HG03521 (cell line): ENCODE measurements at regions not wholly inside any gene's neighbourhood (a gene's known extent, or its start where the extent isn't known, plus 50 kb on each side); places are given as distances from the start of the nearest gene placed in this dataset.

Experiments
- ATAC-seq: cut with Tn5 transposase; IDR thresholded peaks from one replicate; pipeline ENCODE4 v1.9.1; 2021; ENCODE audit warnings: mild to moderate bottlenecking, moderate library complexity; ENCODE audit not compliant: unreplicated experiment

DNA sequence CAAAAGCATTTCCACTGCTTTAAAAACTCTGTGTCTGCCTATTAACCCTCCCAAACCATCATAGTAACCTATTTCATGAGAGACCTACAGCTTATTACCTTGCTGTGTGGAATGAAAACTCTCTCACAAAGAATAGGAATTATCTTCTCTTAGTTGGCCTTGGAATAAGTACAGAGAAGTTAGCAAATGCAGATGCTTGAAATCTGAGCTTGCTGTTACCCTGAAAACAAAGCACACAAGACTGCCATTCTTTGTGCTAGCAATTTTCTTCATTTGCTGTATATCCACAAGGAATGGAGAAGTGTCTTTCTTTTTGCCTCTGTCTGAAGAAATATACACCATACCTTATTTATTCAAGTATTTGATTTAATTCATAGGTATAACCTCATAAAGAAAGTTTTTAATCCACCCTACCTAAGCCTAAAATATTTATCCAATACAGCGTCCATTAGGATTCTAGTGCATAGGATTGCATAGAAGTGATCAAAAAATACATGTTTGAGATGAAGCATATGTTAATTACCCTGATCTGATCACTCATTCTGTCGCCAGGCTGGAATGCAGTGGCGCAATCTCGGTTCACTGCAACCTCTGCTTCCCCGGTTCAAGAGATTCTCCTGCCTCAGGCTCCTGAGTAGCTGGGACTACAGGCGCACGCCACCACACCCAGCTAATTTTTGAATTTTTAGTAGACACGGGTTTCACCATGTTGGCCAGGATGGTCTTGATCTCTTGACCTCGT, 451.1 kb downstream of the LTN1 start:
- ATAC-seq = no peak

DNA sequence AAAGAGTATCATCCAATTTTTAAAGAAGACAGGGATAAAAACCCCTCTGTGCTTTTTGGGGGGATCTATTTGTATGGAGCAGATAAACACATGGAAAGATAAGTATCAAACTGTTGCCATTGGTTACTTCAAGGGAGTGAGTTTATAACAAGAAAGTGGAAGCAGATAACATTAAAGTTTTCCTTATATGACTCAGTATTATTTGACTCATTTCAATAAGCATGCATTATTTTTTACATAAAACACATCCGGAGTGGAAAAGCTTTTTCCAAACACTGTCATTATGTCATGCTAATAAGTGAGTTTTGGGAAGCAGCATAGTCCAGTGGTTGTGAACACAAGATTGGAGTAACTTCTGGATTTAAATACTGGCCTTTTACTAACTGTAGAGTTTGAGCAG, 452.2 kb downstream of the LTN1 start:
- ATAC-seq = no peak

DNA sequence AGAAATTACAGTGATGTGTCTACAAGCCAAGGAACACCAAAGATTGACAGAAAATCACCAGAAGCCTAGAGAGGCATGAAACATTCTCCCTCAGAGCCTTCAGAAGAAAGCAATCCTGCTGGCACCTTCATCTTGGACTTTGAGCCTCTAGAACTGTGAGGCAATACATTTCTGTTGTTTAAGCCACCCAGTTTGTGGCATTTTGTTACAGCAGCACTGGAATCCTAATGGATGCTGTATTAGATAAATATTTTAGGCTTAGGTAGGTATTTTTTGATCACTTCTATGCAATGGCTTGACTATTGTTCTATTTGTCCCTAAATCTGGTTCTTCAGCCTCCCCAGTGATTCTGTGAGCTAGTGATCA, 453.1 kb downstream of the LTN1 start:
- ATAC-seq = no peak

DNA sequence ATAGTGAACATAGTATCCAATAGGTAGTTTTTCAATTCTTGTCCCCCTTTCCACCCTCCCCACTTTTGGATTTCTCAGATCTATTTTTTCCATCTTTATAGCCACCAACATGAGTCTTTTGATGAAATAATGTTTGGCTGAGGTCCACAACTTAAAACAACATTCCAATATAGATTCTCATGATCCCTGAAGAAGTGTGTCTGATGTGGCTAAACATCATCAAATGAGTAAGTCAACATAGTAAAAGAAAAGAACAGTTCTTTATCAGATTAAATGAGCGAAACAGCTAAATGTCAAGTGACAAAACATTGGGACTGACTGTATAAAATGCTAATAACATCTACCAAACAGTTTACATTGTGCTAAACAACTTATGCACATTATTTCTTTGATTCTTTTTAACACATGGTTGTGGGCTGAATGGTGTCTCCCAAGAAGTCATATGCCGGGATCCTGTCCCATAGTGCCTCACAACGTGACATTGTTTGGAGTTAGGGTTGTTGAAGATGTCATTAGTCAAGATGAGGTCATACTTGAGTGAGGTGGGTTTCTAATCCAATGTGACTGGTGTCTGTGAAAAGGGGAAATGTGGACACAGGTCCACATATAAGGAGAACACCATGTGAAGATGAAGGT, 453.6 kb downstream of the LTN1 start:
- no peak for ATAC-seq

DNA sequence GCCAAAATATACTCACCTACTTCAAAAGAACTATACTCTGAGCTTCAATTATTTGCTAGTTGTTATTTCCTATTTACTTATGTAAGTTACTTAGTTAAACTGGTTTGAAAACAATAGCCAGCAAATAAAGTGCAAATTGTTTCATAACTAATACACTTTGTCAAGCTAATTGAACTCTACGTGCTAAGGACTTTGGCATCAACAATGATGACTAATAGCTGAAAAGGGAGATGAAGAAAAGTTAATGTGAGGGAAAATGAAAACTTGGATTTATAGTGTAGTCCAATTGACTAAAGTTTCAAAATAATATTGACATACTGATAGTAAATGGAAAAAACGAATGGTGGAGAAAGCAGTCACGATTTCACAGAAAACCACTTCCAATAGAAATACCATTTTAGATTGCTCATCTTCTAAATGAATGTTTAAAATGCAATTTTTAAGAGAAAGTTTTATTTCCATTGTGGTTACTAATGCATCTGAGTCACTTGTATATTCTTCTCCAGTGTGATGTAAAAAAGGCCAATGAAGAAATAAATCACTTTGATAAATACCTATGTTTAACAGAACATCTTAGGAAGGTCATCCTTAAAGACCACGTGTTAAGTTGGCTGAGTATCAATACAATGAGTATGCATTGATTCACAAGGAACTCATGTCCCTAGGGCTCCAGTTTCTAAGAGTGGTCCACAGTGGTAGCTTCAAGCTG, 455.2 kb downstream of the LTN1 start:
- ATAC-seq = no peak

DNA sequence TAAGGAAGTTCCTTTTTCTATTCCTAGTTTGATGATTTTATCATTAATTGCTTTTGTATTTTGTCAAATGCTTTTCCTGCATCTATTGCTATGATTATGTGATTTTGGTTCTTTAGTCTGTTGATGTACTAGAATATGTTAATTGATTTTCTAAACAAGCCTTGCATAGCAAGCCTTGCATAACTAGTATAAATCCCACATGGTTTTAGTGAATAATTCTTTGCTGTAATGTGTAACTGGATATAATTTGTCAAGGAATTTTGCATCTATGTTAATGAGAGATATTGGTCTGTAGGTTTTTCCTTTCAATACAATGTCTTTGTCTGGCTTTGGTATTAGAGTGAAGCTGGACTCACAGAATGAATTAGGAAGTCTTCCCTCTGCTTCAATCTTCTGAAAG, 460.2 kb downstream of the LTN1 start:
- no peak for ATAC-seq

DNA sequence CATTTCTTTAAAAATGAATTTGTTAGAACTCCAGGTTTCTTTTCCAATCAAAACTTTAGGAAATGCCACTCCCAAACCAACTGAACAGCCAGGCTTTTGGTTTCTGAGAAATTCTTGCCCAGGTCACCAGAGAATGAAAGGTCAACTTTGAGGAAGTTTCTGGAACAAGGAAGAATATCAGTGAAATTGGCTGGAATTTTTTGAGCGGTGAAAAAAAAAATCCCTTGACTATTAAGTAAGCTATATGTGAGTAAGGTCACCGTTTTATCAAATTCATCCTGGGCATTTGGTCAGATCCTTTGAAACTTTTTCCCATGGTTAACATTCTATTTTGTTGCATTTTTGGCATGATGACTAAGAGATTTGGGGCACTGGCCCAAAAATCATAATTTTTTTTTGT, 469.3 kb downstream of the LTN1 start:
- ATAC-seq = no peak

DNA sequence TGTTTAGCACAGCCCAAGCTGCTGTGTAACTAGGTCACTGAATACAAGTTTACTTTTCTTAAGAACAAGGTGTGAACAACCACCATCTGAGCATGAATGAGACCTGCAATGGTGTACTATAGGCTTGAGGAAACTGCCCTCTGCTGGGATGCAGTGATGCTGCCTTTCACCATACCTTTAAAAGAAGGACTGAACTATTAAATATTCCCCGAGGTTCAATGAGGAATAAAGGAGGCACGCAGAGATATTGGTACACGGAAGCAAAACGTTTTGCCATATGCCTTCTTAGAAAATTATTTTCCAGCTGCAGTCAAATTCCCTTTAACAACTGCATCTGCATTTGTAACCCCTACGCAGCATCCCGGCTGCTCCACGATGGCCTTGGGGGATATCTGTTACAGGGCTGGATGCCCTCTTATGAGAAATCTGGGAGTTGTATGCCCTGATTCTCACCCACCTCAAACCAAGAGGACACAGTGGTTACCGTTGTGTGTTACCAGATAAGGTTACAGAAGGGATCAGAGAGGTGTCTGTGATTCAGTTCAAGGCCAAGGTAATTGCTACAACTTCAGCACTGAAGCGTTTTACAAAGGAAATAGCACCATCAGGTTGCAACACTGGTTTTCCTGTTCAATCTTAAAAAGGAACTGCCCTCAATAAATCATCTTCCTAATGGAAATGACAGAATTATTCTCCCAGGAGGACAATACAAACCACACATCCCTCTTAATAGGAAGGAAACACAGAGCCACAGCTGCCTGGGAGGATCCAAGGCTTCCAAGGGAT, 470.5 kb downstream of the LTN1 start:
- no peak for ATAC-seq

DNA sequence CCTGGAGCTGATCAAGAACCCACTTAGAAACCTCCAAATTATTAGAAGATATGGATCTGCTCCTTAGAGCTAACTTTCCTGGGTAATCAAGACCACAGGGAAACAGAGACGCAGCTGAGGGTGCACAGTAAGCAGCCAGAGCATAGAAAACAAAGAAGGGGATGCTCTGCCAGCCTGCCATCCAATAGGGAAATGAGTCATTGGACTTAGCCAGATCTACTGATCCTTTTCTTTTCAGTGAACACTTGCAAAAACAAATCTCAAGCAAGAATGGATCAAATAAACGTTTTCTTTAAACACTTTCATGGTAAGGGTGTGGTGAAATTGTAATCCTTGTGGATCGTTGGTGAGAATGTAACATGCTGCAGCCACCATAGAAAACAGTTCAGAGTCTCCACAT, 474.0 kb downstream of the LTN1 start:
- no peak for ATAC-seq

DNA sequence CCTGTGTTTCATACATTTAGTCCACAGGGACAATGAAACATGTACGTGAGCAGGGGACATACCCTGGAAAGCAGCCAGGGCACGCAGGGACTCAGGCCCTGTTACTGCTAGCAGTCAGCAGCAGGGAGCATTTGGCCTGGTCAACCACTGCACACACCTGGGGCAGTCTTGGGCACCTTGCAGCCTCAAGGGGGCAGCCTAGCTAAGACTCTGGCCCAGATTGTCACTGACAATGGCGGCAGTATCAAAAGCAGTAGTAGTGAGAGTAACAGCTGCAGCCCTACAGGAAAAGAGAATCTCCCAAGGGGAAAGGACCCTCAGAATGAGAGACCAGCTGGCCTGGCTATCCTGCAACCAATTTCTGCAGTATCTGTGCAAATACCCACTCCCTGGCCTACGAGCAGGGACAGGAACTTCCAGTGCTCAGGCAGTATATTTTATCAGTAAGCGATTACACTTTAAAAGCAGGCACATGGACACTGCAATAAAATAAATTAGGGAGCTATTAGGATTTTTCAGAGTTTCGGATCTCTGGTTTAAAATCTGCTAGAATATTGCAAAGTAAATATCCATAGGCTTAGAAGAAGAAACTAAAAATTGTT, 475.6 kb downstream of the LTN1 start:
- peak; percentile 88 for ATAC-seq

DNA sequence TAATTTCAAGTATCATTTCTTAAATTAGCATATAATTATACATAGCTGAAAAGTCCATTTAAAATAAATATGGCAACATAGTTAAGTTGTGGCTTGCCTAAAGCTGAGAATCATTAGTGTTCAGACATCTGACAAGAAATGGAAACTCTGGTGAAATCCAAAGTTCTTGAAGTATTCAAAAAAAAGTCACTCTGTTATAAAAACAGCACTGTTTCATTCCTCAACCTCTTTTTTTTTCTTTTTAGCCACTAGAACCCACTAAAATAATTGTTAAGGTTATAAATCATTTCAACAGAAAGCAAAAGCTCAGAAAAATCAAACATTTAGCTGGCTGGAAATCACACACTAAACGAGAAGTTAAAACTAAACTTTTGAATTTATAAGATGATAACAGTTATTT, 476.7 kb downstream of the LTN1 start:
- no peak for ATAC-seq

DNA sequence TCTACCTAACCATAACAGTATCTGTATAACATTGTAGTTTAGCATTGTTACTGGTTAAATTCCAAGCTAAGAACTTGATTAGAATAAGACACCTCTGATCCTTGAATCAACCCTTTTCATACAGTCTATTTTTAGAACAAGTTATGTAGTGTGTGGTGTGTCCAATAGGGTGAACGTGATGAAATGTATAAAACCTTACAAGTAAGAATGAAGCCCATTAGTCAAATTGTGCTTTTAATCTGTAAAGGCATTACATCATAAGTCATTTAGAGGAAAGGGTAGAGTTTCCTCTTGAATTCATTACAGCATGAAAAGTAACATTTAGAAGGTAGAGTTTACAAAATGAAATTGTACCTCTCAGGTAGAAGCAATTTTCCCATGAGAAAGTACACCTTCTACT, 479.2 kb downstream of the LTN1 start:
- ATAC-seq = no peak

DNA sequence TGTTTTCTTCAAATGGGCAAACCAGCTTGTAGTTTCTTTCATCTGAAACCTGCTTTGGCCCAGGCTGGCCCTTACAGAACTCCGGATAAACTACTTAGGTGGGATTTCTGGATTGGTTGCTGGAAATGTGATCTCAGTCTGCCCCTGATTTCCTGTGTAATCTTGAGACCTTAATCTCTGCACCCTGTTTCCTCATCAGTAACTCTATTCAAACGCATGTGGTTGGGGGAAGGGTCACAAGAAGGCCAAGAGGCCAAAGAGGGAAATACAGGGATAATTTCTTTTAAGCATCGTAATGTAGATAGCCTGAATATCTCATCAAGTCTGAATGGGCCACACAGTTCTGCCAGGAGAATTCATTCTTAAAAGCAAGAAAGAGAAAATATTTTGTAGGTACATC, 483.6 kb downstream of the LTN1 start:
- ATAC-seq = no peak

DNA sequence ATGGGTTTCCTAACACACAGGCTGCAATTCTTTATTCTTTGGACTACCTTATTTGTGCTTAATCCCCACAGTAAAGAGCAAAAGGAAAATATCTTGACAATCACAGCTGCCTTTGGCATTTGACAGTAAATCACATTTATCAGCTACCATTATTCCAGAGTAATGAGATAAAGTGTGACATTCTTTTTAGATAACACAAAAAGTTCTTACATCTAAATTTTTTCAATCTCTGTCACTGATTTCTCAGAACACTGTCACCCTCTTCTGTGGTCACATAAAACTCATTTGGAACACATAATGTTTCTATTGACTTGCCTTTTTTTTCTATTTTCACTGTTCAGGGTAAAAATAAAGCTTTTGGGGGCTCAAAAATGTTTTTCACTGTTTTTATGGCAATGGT, 484.6 kb downstream of the LTN1 start:
- no peak for ATAC-seq

DNA sequence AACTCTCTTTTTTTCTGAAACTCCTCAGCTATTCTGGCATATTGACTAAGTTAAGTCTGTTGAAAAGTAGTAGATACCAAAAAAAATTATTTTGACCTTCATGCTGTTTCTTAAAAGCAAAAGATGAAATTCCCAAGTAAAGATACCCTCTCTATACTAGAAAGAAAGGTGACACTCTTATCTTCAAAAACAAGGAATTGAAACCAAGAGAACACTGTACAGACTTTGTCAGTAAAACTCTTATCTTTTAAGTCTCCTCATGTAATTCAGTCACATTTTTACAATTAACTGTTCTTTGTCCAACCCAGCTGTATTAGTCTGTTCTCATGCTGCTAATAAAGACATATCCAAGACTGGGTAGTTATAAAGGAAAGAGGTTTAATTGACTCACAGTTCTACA, 496.2 kb downstream of the LTN1 start:
- ATAC-seq = no peak

DNA sequence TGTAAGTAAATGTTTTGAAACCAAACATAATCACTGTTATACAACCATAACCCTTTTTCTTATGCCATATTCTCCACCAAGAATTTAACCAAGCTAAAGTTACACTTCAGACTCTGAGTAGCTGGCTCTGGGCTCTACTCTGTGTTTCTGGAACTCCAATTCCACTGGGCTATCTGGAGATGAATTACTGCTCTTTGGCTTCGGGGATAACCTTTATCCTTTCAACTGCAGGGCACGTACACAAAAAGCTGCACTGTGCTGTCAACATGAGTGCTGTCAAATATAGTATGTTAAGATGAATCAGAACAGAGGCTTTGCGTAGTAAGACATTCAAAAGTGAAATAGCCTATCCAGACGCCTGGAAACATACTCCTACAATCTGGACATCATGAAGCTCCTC, 500.6 kb downstream of the LTN1 start:
- no peak for ATAC-seq

DNA sequence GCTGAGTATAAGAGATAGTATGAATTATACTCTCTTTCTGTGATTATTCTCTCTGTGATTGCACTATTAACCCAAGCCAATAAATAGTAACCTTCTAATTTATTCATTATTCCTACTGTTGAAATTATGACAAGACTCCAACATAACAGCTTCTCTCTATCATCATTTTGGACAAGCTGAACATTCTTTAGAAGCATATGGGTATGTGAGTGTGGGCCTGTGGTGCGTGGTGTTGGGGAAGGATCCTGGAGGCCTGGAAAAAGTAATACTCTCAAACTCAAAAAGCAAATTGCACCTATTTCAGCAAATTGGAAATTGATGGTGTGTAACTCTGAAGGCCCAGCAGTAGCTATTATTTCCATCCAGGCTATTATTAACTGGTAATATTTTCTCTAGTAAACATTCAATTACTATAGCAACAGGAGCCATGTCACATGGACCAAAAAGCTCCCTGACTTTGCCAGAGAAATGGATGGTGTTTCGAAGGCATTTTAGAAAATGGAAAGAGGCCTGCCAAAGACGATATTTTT, 502.8 kb downstream of the LTN1 start:
- no peak for ATAC-seq

DNA sequence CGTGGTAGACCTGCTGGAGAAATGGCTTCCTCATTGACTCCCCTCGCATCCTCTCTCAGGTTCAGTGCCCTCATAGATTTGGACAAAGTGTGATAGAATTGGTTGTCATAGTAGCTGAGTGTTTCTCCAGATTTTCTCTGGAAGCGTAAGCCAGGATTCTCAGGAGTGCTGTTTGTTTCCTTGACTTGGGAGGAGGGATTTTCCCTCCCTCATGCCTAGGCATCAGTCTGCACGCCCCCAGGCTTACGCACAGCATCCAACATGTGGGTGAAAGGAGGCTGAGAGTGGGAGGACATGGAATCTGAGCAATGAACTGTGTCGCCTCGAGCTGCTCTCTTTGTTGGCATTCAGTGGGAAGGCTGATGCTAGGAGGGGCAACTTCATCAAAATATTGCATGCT, 503.5 kb downstream of the LTN1 start:
- ATAC-seq = no peak

DNA sequence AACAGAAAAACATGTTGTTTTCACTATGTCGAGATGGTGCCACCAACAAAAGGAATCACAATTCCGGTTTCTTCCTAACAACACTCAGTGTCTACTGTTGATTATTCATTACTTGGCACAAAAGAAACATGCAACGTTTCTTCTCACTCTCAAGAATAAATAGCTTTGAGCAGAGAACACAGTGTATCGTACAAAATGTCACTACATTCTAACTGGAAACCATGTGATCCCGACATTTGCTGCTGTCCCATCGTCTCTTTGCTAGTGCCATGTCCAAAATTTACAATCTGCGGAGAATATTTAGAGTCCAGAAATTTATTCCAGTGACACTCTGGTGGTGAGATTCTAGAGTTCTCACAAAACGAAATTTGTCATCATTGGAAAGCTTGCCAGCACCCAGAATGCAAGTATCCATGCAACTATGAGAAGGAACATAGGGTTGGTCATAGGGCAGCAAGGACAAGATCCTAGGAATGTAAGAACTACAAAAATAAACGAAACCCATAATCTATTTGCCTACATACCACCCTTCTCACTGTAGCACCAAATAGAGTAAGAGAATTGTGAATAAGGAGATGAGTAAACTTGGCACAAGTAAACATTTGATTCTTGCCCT, 505.1 kb downstream of the LTN1 start:
- ATAC-seq = no peak

DNA sequence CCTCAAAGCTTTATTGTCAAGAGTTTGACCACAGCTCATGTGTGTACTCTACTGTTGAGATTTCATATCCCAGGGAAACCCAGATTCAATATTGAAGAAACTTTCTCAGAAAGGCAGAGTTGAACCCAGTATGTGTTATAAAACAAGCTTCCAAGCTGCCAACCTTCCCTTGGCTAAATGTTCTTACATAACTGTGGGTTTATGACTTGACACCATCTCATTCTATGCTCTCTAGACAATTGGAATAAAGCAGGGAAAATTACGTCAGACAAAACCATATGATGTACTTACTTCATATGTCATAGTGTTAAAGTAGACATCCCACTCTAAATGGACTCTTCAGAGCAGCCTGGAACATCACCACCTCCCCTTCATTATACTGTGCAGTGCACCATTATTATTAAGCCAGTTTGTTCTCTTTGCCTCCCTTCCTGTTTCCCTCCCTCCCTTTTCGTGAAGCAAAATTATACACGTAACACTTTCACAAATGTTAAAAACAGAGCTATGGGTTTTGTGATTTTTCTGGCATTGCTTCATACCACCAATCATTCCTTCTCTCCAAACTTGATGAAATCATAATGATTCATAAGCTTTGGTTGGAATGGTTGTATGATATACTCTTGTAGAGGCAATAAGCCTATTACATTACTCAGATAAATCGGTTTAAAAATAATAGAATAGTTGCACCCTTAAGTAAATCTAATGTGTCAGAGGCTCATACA, 507.2 kb downstream of the LTN1 start:
- ATAC-seq = no peak
